ENCODE measurements at regions not wholly inside any gene's neighbourhood (a gene's known extent, or its start where the extent isn't known, plus 50 kb on each side); places are given as distances from the start of the nearest gene placed in this dataset.

- no peak for TF ChIP-seq ZNF274 (IDR thresholded peaks at IDR 0.05; ENCODE audit: low read depth, low read length)
- TF ChIP-seq YY1 (IDR thresholded peaks at IDR 0.05; ENCODE audit: insufficient read depth, insufficient read length), result no peak
- no peak for TF ChIP-seq SUZ12 (IDR thresholded peaks at IDR 0.05; ENCODE audit: extremely low read depth, insufficient read depth, insufficient read length)
Measured at GRCh38 chr12:103197725-103198388, 240.4 kb downstream of the ASCL1 start.

Measured in NT2/D1 (cell line).